NCI-H345 (cell line): ENCODE measurements at regions not wholly inside any gene's neighbourhood (a gene's known extent, or its start where the extent isn't known, plus 50 kb on each side); places are given as distances from the start of the nearest gene placed in this dataset.

Experiments
- DNase-seq: peaks from one replicate; lab custom pipeline; 2025; lab: John Stamatoyannopoulos, UW

GRCh38 chr17:27244011-27244410, 49.9 kb upstream of the WSB1 start:
- DNase-seq: no peak
